IMR-90 (cell line): ENCODE measurements at regions not wholly inside any gene's neighbourhood (a gene's known extent, or its start where the extent isn't known, plus 50 kb on each side); places are given as distances from the start of the nearest gene placed in this dataset.

Experiments
- ATAC-seq: fragments of 200-7000 bp; cut with Tn5 transposase; 2 replicates; pipeline ENCODE4 v1.9.1; 2020; ENCODE audit warnings: low read depth, mild to moderate bottlenecking, moderate library complexity
- BruUV-seq: library from RNA; stranded (reverse); fragments of 400-500 nt; replicated peaks from 2 replicates; lab custom pipeline; 2021; lab: Mats Ljungman, UMichigan
- CTCF ChIA-PET: fragments of 300-600 bp; formaldehyde crosslinking; extraction: SDS; loops from one replicate; lab custom pipeline; 2021; ENCODE audit warnings: antibody characterized with exemption; lab: Yijun Ruan, JAX
- POLR2A ChIA-PET: fragments of 300-600 bp; sonication (Branson Sonifier 250); formaldehyde crosslinking; loops from one replicate; lab custom pipeline; 2022; ENCODE audit warnings: antibody characterized with exemption; ENCODE audit not compliant: unreplicated experiment; lab: Charles Lee
- DNase-seq: peaks from one replicate; pipeline ENCODE4 v3.0.0; 2013
- H2AFZ ChIP-seq: replicated peaks from 2 replicates; pipeline ENCODE3; 2013; ENCODE audit warnings: low read length, mild to moderate bottlenecking; ENCODE audit not compliant: poor library complexity
- H2AK5ac ChIP-seq: 2 replicates; pipeline ENCODE4 v1.6.1; 2013; ENCODE audit warnings: low read depth, low read length, inconsistent platforms
- H2AK9ac ChIP-seq: replicated peaks from 2 replicates; pipeline ENCODE3; 2013; ENCODE audit warnings: mild to moderate bottlenecking, low read depth, low read length, moderate library complexity; ENCODE audit not compliant: poor library complexity
- H2BK120ac ChIP-seq: 2 replicates; pipeline ENCODE4 v1.6.1; 2013; ENCODE audit warnings: low read depth, low read length, inconsistent platforms
- H2BK15ac ChIP-seq: 3 replicates; pipeline ENCODE4 v1.6.1; 2013; ENCODE audit warnings: low read depth, low read length, inconsistent platforms
- H2BK20ac ChIP-seq: 2 replicates; pipeline ENCODE4 v1.6.1; 2013; ENCODE audit warnings: low read depth, mild to moderate bottlenecking, inconsistent platforms, low read length, moderate library complexity
- H2BK5ac ChIP-seq: 2 replicates; pipeline ENCODE4 v1.6.1; 2013; ENCODE audit warnings: mild to moderate bottlenecking, low read depth, low read length, inconsistent platforms; ENCODE audit not compliant: poor library complexity, severe bottlenecking
- H3K14ac ChIP-seq: replicated peaks from 2 replicates; pipeline ENCODE4 v1.6.1; 2013; ENCODE audit warnings: low read depth, low read length, inconsistent platforms
- H3K18ac ChIP-seq: 2 replicates; pipeline ENCODE4 v1.6.1; 2013; ENCODE audit warnings: low read depth, low read length, control low read depth
- H3K23ac ChIP-seq: 2 replicates; pipeline ENCODE4 v1.6.1; 2013; ENCODE audit warnings: low read depth, low read length, inconsistent platforms
- H3K27ac ChIP-seq: 2 replicates; pipeline ENCODE4 v1.5.1; 2013; ENCODE audit warnings: mild to moderate bottlenecking, control low read depth, low read length; ENCODE audit not compliant: insufficient read depth
- H3K27me3 ChIP-seq: 2 replicates; pipeline ENCODE4 v1.6.1; 2013; ENCODE audit warnings: low read length; ENCODE audit not compliant: control insufficient read depth, insufficient read depth
- H3K36me3 ChIP-seq: 2 replicates; pipeline ENCODE4 v1.6.1; 2013; ENCODE audit warnings: low read length, mixed read lengths; ENCODE audit not compliant: control insufficient read depth, insufficient read depth
- H3K4ac ChIP-seq: 2 replicates; pipeline ENCODE4 v1.6.1; 2013; ENCODE audit warnings: low read depth, low read length, inconsistent platforms
- H3K4me1 ChIP-seq: 2 replicates; pipeline ENCODE4 v1.6.1; 2013; ENCODE audit warnings: low read length, mixed read lengths; ENCODE audit not compliant: control insufficient read depth, insufficient read depth
- H3K4me2 ChIP-seq: 2 replicates; pipeline ENCODE4 v1.6.1; 2013; ENCODE audit warnings: low read depth, mild to moderate bottlenecking, control low read depth, low read length, moderate library complexity
- H3K4me3 ChIP-seq: 2 replicates; pipeline ENCODE4 v1.5.1; 2013; ENCODE audit warnings: low read depth, mild to moderate bottlenecking, control low read depth, low read length, moderate library complexity; ENCODE audit not compliant: insufficient read depth
- H3K56ac ChIP-seq: 2 replicates; pipeline ENCODE4 v1.6.1; 2013; ENCODE audit warnings: low read length, inconsistent platforms; ENCODE audit not compliant: insufficient read depth; ENCODE audit errors: extremely low read depth
- H3K79me1 ChIP-seq, 2 experiments: 2 replicates each; pipeline ENCODE4 v1.6.1; 2013; ENCODE audit warnings: low read length in 2 of 2, inconsistent platforms in 1 of 2, low read depth in 1 of 2
- H3K9ac ChIP-seq: 2 replicates; pipeline ENCODE4 v1.6.1; 2013; ENCODE audit warnings: low read depth, low read length, control low read depth
- H3K9me1 ChIP-seq: 2 replicates; pipeline ENCODE4 v1.6.1; 2013; ENCODE audit warnings: low read length, inconsistent platforms; ENCODE audit not compliant: insufficient read depth
- H3K9me3 ChIP-seq: 2 replicates; pipeline ENCODE4 v1.6.1; 2013; ENCODE audit warnings: low read length; ENCODE audit not compliant: control insufficient read depth, insufficient read depth
- H4K20me1 ChIP-seq: 2 replicates; pipeline ENCODE4 v1.6.1; 2013; ENCODE audit warnings: low read length, inconsistent platforms; ENCODE audit not compliant: insufficient read depth
- H4K5ac ChIP-seq: 2 replicates; pipeline ENCODE4 v1.6.1; 2013; ENCODE audit warnings: mild to moderate bottlenecking, low read depth, low read length, control low read depth
- H4K8ac ChIP-seq, 2 experiments: 2 replicates each; pipeline ENCODE4 v1.6.1; 2013; ENCODE audit warnings: low read depth in 2 of 2, low read length in 2 of 2, control low read depth in 1 of 2, inconsistent platforms in 1 of 2
- H4K91ac ChIP-seq: 2 replicates; pipeline ENCODE4 v1.6.1; 2013; ENCODE audit warnings: low read depth, low read length, inconsistent platforms; ENCODE audit not compliant: insufficient read depth
- BHLHE40 ChIP-seq: fragments of 150-350 bp; IDR thresholded peaks from 2 replicates; pipeline ENCODE4 v1.6.1; 2016; ENCODE audit warnings: mild to moderate bottlenecking, low read depth, low read length
- CHD1 ChIP-seq: IDR thresholded peaks from 2 replicates; pipeline ENCODE4 v1.6.1; 2012; ENCODE audit warnings: low read depth, low read length, improper control_type of control experiment
- FOS ChIP-seq: fragments of 150-350 bp; IDR thresholded peaks from 2 replicates; pipeline ENCODE4 v1.6.1; 2016; ENCODE audit warnings: low read depth, low read length
- MAFK ChIP-seq: IDR thresholded peaks from 2 replicates; pipeline ENCODE4 v1.6.1; 2012; ENCODE audit warnings: low read depth, low read length, improper control_type of control experiment
- MXI1 ChIP-seq: IDR thresholded peaks from 2 replicates; pipeline ENCODE4 v1.6.1; 2012; ENCODE audit warnings: low read depth, mild to moderate bottlenecking, low read length, moderate library complexity, borderline replicate concordance
- NFE2L2 ChIP-seq: fragments of 150-350 bp; IDR thresholded peaks from 2 replicates; pipeline ENCODE4 v1.6.1; 2016; ENCODE audit warnings: low read depth, mild to moderate bottlenecking, low read length
- RCOR1 ChIP-seq: IDR thresholded peaks from 2 replicates; pipeline ENCODE4 v1.6.1; 2012; ENCODE audit warnings: mild to moderate bottlenecking, low read length, improper control_type of control experiment; ENCODE audit not compliant: insufficient replicate concordance
- RFX5 ChIP-seq: IDR thresholded peaks from 2 replicates; pipeline ENCODE4 v1.8.0; 2012; ENCODE audit warnings: low read depth, mild to moderate bottlenecking, low read length, moderate library complexity
- USF2 ChIP-seq: fragments of 150-350 bp; IDR thresholded peaks from 2 replicates; pipeline ENCODE4 v1.6.1; 2017; ENCODE audit warnings: mild to moderate bottlenecking, antibody characterized with exemption, low read length, low read depth
- dilution Hi-C: fragments of 300-500 bp; cut with HindIII; formaldehyde crosslinking; loops from one replicate; pipeline ENCODE4 v1.14.3; 2018; ENCODE audit warnings: low sequenced_read_pairs; ENCODE audit not compliant: unreplicated experiment
- in situ Hi-C: fragments of 300-500 bp; cut with MboI; formaldehyde crosslinking; loops from 3 replicates; pipeline ENCODE4 v1.14.3; 2019; ENCODE audit warnings: low sequenced_read_pairs, inconsistent platforms, mixed read lengths
- intact Hi-C: fragments of 100-400 bp; cut with micrococcal nuclease; formaldehyde crosslinking; loops from 2 replicates; pipeline ENCODE4 v1.10.0; 2022
- TF ChIP-seq, protein P1 (sequence below): fragments of 150-350 bp; IDR thresholded peaks from 2 replicates; pipeline ENCODE4 v1.6.1; 2016; ENCODE audit warnings: low read depth, mild to moderate bottlenecking, low read length, moderate library complexity, borderline replicate concordance
- TF ChIP-seq, protein P2 (sequence below): conservative IDR thresholded peaks from 2 replicates; pipeline ENCODE4 v1.5.1; 2012; ENCODE audit warnings: mild to moderate bottlenecking, low read depth, low read length, improper control_type of control experiment

DNA sequence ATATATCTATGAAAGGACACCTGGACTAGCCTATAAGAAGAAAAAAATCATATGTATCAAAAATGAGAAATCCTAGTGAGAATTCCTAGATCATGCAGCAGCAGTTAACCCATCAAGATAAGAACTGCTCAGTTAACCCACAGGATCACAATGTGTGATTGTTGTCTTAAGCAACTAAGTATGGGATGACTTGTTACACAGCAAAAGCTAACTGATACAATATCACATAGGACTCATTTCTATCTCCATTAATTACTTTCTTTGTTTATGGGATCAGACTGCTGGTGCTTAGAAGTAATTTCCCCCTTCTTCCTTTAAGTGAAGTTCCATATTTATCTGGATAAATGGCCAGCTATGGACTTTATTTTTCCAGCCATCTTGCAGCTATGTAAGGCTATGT, 280.8 kb upstream of the MARCKS start:
- Histone ChIP-seq H3K36me3 (no peaks in the 10 kb centered on the region), H3K4me1 (no peaks in the 10 kb centered on the region), H3K9me1 (no peaks in the 10 kb centered on the region), H3K23ac (no peak overlapping the region), H4K5ac (no peak overlapping the region), H3K4me3 (no peak overlapping the region), H3K27me3 (no peaks in the 10 kb centered on the region), H3K27ac (no peak overlapping the region), H3K9me3 (no peaks in the 10 kb centered on the region), H2AK9ac (no peak overlapping the region), H3K4ac (no peak overlapping the region), H3K79me1 (no peaks in the 10 kb centered on the region), H2BK5ac (no peak overlapping the region), H2BK20ac (no peak overlapping the region), H3K14ac (no peak overlapping the region), H4K20me1 (no peaks in the 10 kb centered on the region), H2AFZ (no peak overlapping the region), H2BK120ac (no peak overlapping the region), H2AK5ac (no peak overlapping the region), H3K9ac (no peak overlapping the region), H3K18ac (no peak overlapping the region), H2BK15ac (no peak overlapping the region), H3K56ac (no peak overlapping the region), H4K91ac (no peak overlapping the region), H3K4me2 (no peak overlapping the region), H4K8ac (no peak overlapping the region)
- DNase-seq = no peak
- TF ChIP-seq, protein P1, sequence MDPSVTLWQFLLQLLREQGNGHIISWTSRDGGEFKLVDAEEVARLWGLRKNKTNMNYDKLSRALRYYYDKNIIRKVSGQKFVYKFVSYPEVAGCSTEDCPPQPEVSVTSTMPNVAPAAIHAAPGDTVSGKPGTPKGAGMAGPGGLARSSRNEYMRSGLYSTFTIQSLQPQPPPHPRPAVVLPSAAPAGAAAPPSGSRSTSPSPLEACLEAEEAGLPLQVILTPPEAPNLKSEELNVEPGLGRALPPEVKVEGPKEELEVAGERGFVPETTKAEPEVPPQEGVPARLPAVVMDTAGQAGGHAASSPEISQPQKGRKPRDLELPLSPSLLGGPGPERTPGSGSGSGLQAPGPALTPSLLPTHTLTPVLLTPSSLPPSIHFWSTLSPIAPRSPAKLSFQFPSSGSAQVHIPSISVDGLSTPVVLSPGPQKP = no peak
- TF ChIP-seq MXI1 (no peak), USF2 (no peak), NFE2L2 (no peak), BHLHE40 (no peak), RCOR1 (no peak), FOS (no peak), RFX5 (no peak), MAFK (no peak), CHD1 (no peak)
- TF ChIP-seq, protein P2, sequence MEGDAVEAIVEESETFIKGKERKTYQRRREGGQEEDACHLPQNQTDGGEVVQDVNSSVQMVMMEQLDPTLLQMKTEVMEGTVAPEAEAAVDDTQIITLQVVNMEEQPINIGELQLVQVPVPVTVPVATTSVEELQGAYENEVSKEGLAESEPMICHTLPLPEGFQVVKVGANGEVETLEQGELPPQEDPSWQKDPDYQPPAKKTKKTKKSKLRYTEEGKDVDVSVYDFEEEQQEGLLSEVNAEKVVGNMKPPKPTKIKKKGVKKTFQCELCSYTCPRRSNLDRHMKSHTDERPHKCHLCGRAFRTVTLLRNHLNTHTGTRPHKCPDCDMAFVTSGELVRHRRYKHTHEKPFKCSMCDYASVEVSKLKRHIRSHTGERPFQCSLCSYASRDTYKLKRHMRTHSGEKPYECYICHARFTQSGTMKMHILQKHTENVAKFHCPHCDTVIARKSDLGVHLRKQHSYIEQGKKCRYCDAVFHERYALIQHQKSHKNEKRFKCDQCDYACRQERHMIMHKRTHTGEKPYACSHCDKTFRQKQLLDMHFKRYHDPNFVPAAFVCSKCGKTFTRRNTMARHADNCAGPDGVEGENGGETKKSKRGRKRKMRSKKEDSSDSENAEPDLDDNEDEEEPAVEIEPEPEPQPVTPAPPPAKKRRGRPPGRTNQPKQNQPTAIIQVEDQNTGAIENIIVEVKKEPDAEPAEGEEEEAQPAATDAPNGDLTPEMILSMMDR = no peak
- intact Hi-C loops = no loop called here
- dilution Hi-C loops = no loop called here
- POLR2A ChIA-PET = no interaction called here
- CTCF ChIA-PET = no interaction called here
- ATAC-seq = no peak
- in situ Hi-C loops = no loop called here
- BruUV-seq = no TSS peak
